ENCODE measurements at regions not wholly inside any gene's neighbourhood (a gene's known extent, or its start where the extent isn't known, plus 50 kb on each side); places are given as distances from the start of the nearest gene placed in this dataset.

DNA sequence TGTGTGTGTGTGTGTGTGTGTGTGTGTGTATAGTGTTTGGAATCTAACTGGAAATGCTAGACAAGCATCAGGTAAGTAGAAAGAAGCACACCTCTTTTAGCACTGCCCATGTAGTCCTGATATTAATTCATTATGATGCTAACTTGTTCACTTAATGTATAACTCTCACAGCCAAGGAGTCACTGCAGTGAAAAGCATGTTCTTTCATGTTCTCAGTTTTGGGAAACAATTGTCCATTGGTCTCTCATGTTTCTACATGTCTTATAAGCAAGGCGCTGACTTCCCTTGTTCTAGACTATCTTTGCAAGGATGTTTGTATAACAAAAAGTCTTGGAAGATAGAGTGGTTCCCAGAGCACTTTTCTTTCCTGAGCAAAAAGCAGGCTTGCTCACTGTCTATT lies 148.8 kb upstream of the TNPO1 start:
- H2BK120ac ChIP-seq (ENCODE audit: low read depth, low read length), result no peak overlapping the region
- ChIA-PET POLR2A (ENCODE audit: unreplicated experiment) (no interaction called here), CTCF (no interaction called here)
- H4K8ac ChIP-seq (ENCODE audit: low read depth in 2 of 2, low read length in 2 of 2), result no peak overlapping the region
- intact Hi-C loops (cut with micrococcal nuclease) (no loop called here), dilution Hi-C loops (cut with HindIII; ENCODE audit: low sequenced_read_pairs, unreplicated experiment) (no loop called here), in situ Hi-C loops (cut with MboI; ENCODE audit: low sequenced_read_pairs) (no loop called here)
- H2BK15ac ChIP-seq (ENCODE audit: low read depth, low read length), result no peak overlapping the region
- H3K23ac ChIP-seq (ENCODE audit: low read depth, low read length), result no peak overlapping the region
- H3K56ac ChIP-seq (ENCODE audit: extremely low read depth, insufficient read depth, low read length), result no peak overlapping the region
- H3K9me1 ChIP-seq (ENCODE audit: insufficient read depth, low read length), result no peaks in the 10 kb centered on the region; the same call in 1 of the 2 replicates
- BruUV-seq (replicated peaks), result no TSS peak
- ATAC-seq (ENCODE audit: low read depth) (no peak), DNase-seq (no peak)
- H3K14ac ChIP-seq (replicated peaks; ENCODE audit: low read depth, low read length), result no peak overlapping the region
- H4K20me1 ChIP-seq (ENCODE audit: insufficient read depth, low read length), result no peaks in the 10 kb centered on the region
- H3K36me3 ChIP-seq (ENCODE audit: control insufficient read depth, insufficient read depth, low read length), result no peaks in the 10 kb centered on the region
- H3K4ac ChIP-seq (ENCODE audit: low read depth, low read length), result no peak overlapping the region
- no peak overlapping the region for H2BK20ac ChIP-seq (ENCODE audit: low read depth, low read length)
- no peak overlapping the region for H2AK9ac ChIP-seq (replicated peaks; ENCODE audit: low read depth, low read length, poor library complexity)
- no peak overlapping the region for H4K5ac ChIP-seq (ENCODE audit: low read depth, low read length)
- no peak overlapping the region for H2AFZ ChIP-seq (replicated peaks; ENCODE audit: low read length, poor library complexity)
- H3K18ac ChIP-seq (ENCODE audit: low read depth, low read length), result no peak overlapping the region
- TF ChIP-seq CEBPB (IDR thresholded peaks at IDR 0.05; ENCODE audit: low read depth, low read length) (no peak), MAFK (IDR thresholded peaks at IDR 0.05; ENCODE audit: low read depth, low read length) (no peak), MXI1 (IDR thresholded peaks at IDR 0.05; ENCODE audit: borderline replicate concordance, low read depth, low read length) (no peak), CHD1 (IDR thresholded peaks at IDR 0.05; ENCODE audit: low read depth, low read length) (no peak)
- TF ChIP-seq, protein P1, sequence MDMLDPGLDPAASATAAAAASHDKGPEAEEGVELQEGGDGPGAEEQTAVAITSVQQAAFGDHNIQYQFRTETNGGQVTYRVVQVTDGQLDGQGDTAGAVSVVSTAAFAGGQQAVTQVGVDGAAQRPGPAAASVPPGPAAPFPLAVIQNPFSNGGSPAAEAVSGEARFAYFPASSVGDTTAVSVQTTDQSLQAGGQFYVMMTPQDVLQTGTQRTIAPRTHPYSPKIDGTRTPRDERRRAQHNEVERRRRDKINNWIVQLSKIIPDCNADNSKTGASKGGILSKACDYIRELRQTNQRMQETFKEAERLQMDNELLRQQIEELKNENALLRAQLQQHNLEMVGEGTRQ (IDR thresholded peaks at IDR 0.05; ENCODE audit: low read depth, low read length), result no peak
- no peaks in the 10 kb centered on the region for H3K79me1 ChIP-seq (ENCODE audit: low read depth in 1 of 2, low read length in 2 of 2)
- no peak overlapping the region for H2BK5ac ChIP-seq (ENCODE audit: low read depth, low read length, poor library complexity, severe bottlenecking)
- H3K4me3 ChIP-seq (ENCODE audit: insufficient read depth, low read depth, low read length), result no peak overlapping the region
- no peaks in the 10 kb centered on the region for H3K4me1 ChIP-seq (ENCODE audit: control insufficient read depth, insufficient read depth, low read length)
- H3K9me3 ChIP-seq (ENCODE audit: control insufficient read depth, insufficient read depth, low read length), result no peaks in the 10 kb centered on the region
- no peak overlapping the region for H3K27ac ChIP-seq (ENCODE audit: insufficient read depth, low read length)
- H3K9ac ChIP-seq (ENCODE audit: low read depth, low read length), result no peak overlapping the region
- H3K27me3 ChIP-seq (ENCODE audit: control insufficient read depth, insufficient read depth, low read length), result peaks cover 8% of the 10 kb centered on the region
- no peak overlapping the region for H2AK5ac ChIP-seq (ENCODE audit: low read depth, low read length)
- WGBS, 2 experiments (ENCODE audit: extremely low coverage in 2 of 2, insufficient read length in 1 of 2), result no CpG with 5 or more reads among the region's 1 CpG
- H4K91ac ChIP-seq (ENCODE audit: insufficient read depth, low read depth, low read length), result no peak overlapping the region
- H3K4me2 ChIP-seq (ENCODE audit: low read depth, low read length), result no peak overlapping the region
